ENCODE measurements at regions not wholly inside any gene's neighbourhood (a gene's known extent, or its start where the extent isn't known, plus 50 kb on each side); places are given as distances from the start of the nearest gene placed in this dataset.

DNA sequence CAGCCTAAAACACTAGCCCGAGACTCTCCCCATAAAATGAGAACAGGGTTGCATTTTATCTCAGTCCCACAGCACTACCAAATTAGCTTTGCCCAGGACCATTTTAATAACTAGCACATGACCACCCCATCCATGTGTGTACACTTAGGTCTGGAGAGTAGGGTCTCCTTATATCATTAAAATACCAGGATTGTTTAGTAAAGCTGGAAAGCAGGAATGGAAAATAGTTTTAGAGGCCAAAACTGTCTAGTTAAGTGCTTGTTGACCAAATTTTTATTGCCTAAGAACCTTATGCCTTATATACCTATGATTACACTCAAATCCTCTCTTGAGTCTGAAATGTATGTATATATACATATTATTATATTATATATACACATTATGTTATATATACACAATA, 608.4 kb downstream of the HDGFL1 start:
- Mint-ChIP-seq H3K36me3 (ENCODE audit: low read depth) (no peaks in the 10 kb centered on the region), H3K9me3 (peaks cover 18% of the 10 kb centered on the region), H3K4me3 (no peak overlapping the region), H3K27me3 (no peaks in the 10 kb centered on the region), H3K4me1 (no peaks in the 10 kb centered on the region), H3K27ac (no peak overlapping the region)
- ATAC-seq (replicated peaks): no peak

DNA sequence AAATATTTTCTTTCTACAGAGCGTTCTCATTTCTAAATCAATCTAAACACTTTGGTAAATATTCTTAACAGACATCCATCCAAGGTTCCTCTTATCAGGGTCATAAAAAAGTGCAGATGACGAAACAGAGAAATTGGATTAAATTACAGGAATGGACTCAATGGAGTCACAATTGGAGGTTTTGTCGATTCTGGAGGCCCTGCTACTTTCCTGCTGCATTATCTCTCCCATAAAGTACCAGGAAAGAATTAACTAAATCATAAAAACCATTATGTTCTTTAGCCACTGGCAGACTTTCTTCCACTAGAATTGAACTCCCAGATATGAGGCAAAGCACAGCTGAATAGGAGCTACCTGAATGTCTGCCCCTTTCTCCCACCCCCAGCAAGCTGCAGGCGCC, 610.6 kb downstream of the HDGFL1 start:
- H3K27ac Mint-ChIP-seq: no peak overlapping the region
- no peak for ATAC-seq (replicated peaks)
- peaks cover 10% of the 10 kb centered on the region for H3K9me3 Mint-ChIP-seq
- H3K4me3 Mint-ChIP-seq: no peak overlapping the region
- no peaks in the 10 kb centered on the region for H3K4me1 Mint-ChIP-seq
- no peaks in the 10 kb centered on the region for H3K27me3 Mint-ChIP-seq
- H3K36me3 Mint-ChIP-seq (ENCODE audit: low read depth): no peaks in the 10 kb centered on the region

DNA sequence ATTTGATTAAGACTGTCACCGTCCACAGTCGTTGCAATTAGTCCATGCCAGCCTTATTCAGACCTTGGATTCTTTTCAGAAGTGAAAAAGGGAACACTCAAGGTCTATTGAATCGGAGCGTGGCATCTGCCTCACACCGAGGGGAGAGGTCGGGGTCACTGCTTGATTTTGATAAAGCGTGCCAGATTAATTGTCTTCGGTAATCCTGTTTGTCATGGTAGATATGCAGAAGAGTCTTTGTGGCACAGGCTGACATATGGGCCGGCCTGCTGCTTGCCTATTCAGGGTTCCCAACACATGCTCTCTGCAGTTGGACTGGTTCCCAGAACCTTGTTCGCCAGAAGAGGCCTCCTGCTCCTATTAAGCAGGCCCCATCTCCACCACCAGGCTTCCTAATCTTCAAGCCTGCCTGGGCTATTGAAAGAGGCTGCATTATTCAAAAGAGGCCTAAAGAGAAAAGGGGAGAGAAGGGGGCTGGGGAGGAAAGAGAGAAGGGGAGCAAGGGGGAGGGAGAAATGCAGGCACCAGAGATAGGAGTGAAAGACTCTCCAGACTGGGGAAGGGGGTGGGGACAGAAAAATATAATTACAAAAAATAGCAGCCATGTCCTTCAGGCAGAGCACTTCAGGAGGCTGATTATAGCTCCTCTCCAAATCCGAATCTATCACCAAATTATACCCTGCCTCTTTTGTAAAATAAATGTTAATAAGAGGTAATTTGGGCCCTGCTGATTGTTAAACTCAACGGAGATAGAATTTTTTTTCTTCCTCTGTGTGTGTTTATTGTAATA, 611.3 kb downstream of the HDGFL1 start:
- H3K27me3 Mint-ChIP-seq: no peaks in the 10 kb centered on the region
- peaks cover 7% of the 10 kb centered on the region for H3K9me3 Mint-ChIP-seq
- no peak overlapping the region for H3K27ac Mint-ChIP-seq
- no peak overlapping the region for H3K4me3 Mint-ChIP-seq
- no peaks in the 10 kb centered on the region for H3K4me1 Mint-ChIP-seq
- H3K36me3 Mint-ChIP-seq (ENCODE audit: low read depth): no peaks in the 10 kb centered on the region
- ATAC-seq (replicated peaks): no peak

DNA sequence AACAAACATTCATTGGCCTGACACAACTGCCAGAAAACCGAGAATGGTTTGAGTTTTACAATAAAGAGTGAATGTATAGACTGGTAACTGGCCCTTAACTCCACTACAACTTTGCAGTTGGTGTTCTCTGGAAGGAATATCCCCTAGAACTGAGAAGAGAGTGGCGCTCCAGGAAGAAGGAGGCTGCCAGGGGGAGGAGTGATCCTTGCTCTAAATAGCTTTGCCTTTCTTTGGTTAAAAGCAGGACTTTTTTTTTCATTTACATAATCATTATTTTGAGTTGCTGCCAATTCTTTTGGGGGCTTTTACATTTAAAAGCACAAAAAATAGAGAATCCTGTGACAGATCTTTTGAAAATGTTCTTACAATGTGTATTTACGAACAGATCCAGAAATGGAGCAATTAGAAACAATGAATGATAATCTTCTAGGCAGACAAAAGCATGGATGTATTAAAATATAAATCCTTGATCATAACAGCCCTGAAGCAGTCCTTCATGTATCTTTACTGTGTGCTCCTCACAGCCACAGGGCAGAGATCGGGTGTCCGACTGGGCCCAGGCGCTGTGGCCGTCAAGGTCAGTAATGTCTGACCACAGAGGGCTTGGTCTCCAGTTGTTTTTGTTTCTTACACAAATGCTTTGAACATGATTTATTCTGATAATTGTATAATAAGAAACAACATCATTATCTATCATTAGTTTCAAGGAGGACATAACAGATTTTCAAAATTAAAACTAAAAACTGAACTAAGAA, 612.2 kb downstream of the HDGFL1 start:
- Mint-ChIP-seq H3K9me3 (peaks cover 5% of the 10 kb centered on the region), H3K27ac (no peak overlapping the region), H3K36me3 (ENCODE audit: low read depth) (no peaks in the 10 kb centered on the region), H3K27me3 (no peaks in the 10 kb centered on the region), H3K4me3 (no peak overlapping the region), H3K4me1 (no peaks in the 10 kb centered on the region)
- ATAC-seq (replicated peaks): no peak

DNA sequence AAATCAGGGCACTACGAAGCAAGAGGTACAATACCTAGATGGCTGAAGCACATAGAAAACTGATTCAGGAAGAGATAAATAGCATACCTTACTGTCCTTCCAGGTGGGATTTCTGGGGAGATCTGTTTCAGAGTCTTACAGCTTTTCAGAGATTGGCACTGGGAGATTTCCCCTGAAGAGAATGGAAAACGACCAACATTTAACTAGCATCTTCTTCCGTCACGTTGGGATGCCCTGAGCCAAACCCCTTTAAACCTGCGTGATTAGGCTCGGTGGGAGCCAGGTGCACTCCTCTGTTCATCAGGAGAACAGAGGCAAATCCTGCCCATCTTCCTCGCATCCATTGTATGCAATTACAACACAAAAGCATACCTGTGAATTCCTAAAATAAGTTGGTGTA, 614.5 kb downstream of the HDGFL1 start:
- no peak for ATAC-seq (replicated peaks)
- no peaks in the 10 kb centered on the region for H3K4me1 Mint-ChIP-seq
- no peaks in the 10 kb centered on the region for H3K27me3 Mint-ChIP-seq
- H3K27ac Mint-ChIP-seq: no peak overlapping the region
- H3K36me3 Mint-ChIP-seq (ENCODE audit: low read depth): no peaks in the 10 kb centered on the region
- no peak overlapping the region for H3K4me3 Mint-ChIP-seq
- H3K9me3 Mint-ChIP-seq: no peaks in the 10 kb centered on the region

DNA sequence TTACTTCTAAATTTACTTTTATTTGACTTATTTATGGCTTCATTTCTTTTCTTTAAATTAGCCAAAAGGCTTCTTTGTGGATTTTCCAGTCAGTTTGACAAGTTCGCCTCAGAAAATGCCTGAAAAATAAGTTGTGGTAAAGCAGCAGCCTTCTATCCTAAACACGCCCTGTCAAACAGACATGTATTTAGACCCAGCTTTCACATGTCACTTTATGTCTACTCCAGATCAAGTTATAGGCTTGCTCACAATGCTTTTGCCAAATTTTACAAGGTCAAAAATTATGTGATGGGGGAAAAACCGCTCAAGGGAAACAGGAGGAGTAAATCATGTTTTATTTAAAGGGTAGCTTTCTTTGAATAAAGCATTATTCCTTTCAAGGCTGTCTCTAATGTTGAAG, 615.0 kb downstream of the HDGFL1 start:
- no peaks in the 10 kb centered on the region for H3K27me3 Mint-ChIP-seq
- H3K36me3 Mint-ChIP-seq (ENCODE audit: low read depth): no peaks in the 10 kb centered on the region
- no peaks in the 10 kb centered on the region for H3K4me1 Mint-ChIP-seq
- no peak overlapping the region for H3K4me3 Mint-ChIP-seq
- ATAC-seq (replicated peaks): no peak
- no peak overlapping the region for H3K27ac Mint-ChIP-seq
- no peaks in the 10 kb centered on the region for H3K9me3 Mint-ChIP-seq

DNA sequence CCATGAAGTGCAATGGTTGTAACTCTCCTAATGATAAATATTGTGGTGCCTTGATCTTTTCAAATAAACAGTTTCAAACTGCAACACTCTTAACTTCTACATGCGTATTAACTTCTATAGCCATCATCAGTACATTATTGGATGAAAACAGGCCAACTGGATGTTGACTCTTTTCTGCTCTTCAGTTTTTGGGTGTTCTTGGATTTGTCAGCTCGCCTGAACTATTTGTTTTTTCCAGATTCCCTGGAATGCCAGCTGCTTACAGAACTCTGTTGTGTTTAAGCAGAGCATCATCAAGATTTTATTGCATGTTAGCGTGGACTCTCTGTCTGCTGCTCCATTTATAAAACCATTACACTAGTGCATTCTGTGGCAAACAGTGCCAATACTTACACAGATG, 626.1 kb downstream of the HDGFL1 start:
- Mint-ChIP-seq H3K27me3 (no peaks in the 10 kb centered on the region), H3K4me3 (no peak overlapping the region), H3K27ac (no peak overlapping the region), H3K4me1 (no peaks in the 10 kb centered on the region), H3K9me3 (peaks cover 8% of the 10 kb centered on the region), H3K36me3 (ENCODE audit: low read depth) (no peaks in the 10 kb centered on the region)
- ATAC-seq (replicated peaks): no peak

DNA sequence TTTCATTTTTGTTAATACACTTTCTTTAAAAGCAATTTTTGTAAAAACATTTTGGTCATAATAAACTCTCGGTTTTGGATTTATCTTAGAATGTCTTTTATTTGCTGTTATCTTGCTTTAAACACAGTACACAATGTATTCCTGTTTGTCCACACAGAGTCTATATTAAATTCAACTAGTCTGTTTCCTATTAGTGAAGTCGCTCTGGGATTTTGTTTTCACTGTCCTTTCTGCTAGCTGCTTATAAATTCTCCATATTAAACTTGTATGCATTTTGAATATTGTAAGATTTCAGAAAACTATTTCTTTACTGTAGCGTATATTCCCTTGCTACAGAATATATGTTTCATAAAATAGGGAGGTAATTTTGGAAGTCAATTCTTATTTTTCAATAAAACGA, 630.2 kb downstream of the HDGFL1 start:
- H3K4me1 Mint-ChIP-seq: no peaks in the 10 kb centered on the region
- H3K27me3 Mint-ChIP-seq: no peaks in the 10 kb centered on the region
- peaks cover 10% of the 10 kb centered on the region for H3K9me3 Mint-ChIP-seq
- no peak overlapping the region for H3K27ac Mint-ChIP-seq
- H3K36me3 Mint-ChIP-seq (ENCODE audit: low read depth): no peaks in the 10 kb centered on the region
- no peak for ATAC-seq (replicated peaks)
- H3K4me3 Mint-ChIP-seq: no peak overlapping the region

DNA sequence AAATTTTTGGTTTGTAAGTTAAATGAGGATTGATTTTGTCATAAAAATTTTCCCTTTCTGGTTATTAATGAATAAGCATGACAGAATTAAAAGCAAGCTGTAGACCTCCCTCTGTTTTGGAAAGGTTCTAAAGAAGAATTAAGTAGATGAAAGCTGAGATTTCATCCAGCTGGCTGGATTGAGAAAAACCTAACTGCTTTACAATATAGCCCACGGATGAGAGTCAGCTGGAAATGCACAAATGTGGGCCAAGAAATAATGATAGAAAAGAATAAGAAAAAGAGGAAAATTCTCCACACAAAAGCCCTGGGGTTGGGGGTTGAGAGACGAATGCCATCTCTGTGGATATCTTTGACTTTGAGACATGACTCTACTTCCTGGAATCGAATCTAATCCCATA, 631.6 kb downstream of the HDGFL1 start:
- no peak overlapping the region for H3K27ac Mint-ChIP-seq
- no peak for ATAC-seq (replicated peaks)
- no peaks in the 10 kb centered on the region for H3K36me3 Mint-ChIP-seq (ENCODE audit: low read depth)
- no peaks in the 10 kb centered on the region for H3K4me1 Mint-ChIP-seq
- no peak overlapping the region for H3K4me3 Mint-ChIP-seq
- peaks cover 10% of the 10 kb centered on the region for H3K9me3 Mint-ChIP-seq
- H3K27me3 Mint-ChIP-seq: no peaks in the 10 kb centered on the region

DNA sequence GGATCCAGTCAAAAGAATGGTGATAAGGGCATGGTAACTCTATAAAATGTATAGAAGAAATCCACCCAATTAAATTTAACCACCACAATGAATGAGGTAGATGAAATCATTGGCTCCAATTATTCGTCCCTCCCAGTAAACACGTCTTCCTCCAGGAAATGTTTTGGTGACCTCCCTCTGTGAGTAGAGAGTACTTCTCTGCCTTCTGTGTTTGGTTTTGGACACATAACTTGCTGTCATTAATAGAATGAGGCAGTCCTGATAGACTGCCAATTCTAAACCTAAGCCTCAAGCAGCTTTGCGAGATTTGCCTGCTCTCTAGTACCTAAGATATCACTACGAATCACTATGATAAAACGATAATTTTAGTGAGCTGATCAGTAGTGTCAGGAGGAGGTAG, 632.8 kb downstream of the HDGFL1 start:
- ATAC-seq (replicated peaks): no peak
- no peaks in the 10 kb centered on the region for H3K4me1 Mint-ChIP-seq
- no peak overlapping the region for H3K27ac Mint-ChIP-seq
- no peak overlapping the region for H3K4me3 Mint-ChIP-seq
- H3K36me3 Mint-ChIP-seq (ENCODE audit: low read depth): no peaks in the 10 kb centered on the region
- H3K27me3 Mint-ChIP-seq: no peaks in the 10 kb centered on the region
- peaks cover 10% of the 10 kb centered on the region for H3K9me3 Mint-ChIP-seq

DNA sequence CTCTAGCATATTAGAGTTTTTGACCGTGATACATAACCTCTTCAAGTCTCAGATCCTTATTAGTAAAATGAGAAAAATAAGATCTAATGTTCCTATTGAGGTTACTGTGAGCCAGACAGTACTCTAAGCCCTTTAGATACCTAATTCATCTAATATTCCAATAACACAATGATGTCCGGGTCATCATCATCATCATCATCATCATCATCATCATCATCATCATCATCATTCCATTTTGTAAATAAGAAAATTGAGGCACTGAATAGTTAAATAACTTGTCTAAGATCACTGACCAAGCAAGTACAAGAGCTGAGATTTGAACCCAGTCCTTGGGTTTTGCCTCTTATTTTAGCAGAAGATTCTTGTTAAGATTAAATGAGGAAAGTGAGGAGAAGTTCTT, 643.0 kb downstream of the HDGFL1 start:
- Mint-ChIP-seq H3K36me3 (ENCODE audit: low read depth) (no peaks in the 10 kb centered on the region), H3K4me1 (no peaks in the 10 kb centered on the region), H3K27ac (no peak overlapping the region), H3K9me3 (peaks cover 29% of the 10 kb centered on the region), H3K4me3 (no peak overlapping the region), H3K27me3 (no peaks in the 10 kb centered on the region)
- ATAC-seq (replicated peaks): no peak

DNA sequence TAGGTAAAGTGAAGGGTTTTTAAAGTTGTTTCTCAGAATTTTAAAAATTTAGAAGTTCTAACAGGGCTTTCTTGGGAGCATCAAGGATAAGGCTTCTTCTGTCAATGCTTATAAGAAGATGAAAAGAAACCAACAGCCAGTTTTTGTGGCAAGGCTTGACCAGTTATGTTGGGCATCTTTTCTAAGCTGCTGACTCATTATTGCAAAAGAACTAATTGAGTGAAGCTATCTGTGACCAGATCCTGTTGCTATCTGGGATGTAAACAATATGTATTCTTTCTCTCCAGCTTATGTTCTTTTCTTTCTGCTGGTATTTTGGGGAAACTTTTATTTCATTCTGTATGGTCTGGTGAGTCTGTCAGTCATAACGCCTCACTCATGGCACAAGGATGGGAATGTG, 643.8 kb downstream of the HDGFL1 start:
- H3K27me3 Mint-ChIP-seq: no peaks in the 10 kb centered on the region
- H3K4me3 Mint-ChIP-seq: no peak overlapping the region
- H3K4me1 Mint-ChIP-seq: no peaks in the 10 kb centered on the region
- H3K27ac Mint-ChIP-seq: no peak overlapping the region
- ATAC-seq (replicated peaks): no peak
- no peaks in the 10 kb centered on the region for H3K36me3 Mint-ChIP-seq (ENCODE audit: low read depth)
- peaks cover 22% of the 10 kb centered on the region for H3K9me3 Mint-ChIP-seq

DNA sequence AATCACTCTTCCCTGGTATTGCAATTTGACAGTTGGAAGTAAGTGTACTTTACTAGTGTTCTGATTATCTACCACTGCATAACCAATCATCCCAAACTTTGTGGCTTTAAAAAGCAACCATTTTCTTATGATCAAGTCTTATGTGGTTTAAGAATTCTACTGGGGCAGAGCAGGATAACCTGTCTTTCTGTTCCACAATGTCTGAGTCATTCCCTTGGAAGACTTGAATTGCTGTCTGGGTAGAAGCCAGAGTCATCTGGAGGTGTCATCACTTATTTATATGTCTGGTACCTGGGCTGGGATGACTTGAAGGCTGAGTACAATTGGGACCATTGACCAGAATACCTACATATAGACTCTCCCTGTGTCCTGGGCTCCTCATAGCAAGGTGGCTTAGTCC, 644.3 kb downstream of the HDGFL1 start:
- peaks cover 17% of the 10 kb centered on the region for H3K9me3 Mint-ChIP-seq
- H3K4me3 Mint-ChIP-seq: no peak overlapping the region
- H3K27me3 Mint-ChIP-seq: no peaks in the 10 kb centered on the region
- ATAC-seq (replicated peaks): no peak
- no peak overlapping the region for H3K27ac Mint-ChIP-seq
- H3K4me1 Mint-ChIP-seq: no peaks in the 10 kb centered on the region
- no peaks in the 10 kb centered on the region for H3K36me3 Mint-ChIP-seq (ENCODE audit: low read depth)

DNA sequence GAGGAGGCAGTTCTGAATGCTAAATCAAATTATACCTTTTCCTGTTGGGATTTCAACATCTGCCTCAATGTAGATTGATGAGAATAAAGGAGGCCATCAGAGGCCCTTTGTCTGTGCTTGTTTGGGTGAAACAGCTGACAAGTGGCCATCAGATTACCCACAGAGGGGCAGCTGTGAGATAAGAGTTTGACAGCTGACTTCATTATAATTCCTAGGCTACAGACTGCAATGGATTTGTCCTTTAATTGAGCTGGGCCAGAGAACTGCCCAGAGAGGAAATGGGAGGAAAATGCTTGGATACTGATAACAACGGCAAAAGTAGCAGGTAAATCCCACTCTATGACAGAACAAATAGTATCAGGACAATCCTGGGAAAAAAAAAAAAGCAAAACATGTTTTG, 649.4 kb downstream of the HDGFL1 start:
- Mint-ChIP-seq H3K27ac (no peak overlapping the region), H3K4me1 (no peaks in the 10 kb centered on the region), H3K27me3 (no peaks in the 10 kb centered on the region), H3K36me3 (ENCODE audit: low read depth) (no peaks in the 10 kb centered on the region), H3K4me3 (no peak overlapping the region), H3K9me3 (peaks cover 4% of the 10 kb centered on the region)
- ATAC-seq (replicated peaks): no peak

DNA sequence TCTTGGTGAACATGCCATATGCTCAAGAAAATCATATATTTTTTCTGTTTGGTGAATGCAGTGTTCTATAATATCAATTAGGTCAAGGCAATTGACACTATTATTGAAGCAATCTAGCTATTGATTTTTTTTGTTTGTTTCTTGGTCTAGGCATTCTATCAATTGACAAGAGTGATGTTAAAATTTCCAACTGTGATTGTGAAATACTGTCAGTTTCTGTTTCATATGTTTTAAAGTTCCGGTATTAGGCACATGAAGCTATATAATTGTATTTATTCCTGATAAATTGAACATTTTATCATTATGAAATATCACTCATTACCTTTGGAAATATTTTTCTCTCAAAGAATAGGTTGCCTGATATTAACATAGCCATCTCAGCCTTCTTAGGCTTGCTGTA, 653.4 kb downstream of the HDGFL1 start:
- no peaks in the 10 kb centered on the region for H3K27me3 Mint-ChIP-seq
- no peaks in the 10 kb centered on the region for H3K4me1 Mint-ChIP-seq
- peaks cover 10% of the 10 kb centered on the region for H3K9me3 Mint-ChIP-seq
- H3K36me3 Mint-ChIP-seq (ENCODE audit: low read depth): no peaks in the 10 kb centered on the region
- no peak overlapping the region for H3K27ac Mint-ChIP-seq
- no peak for ATAC-seq (replicated peaks)
- no peak overlapping the region for H3K4me3 Mint-ChIP-seq

Data from activated T-helper 17 cell treated with anti-CD3 and anti-CD28 coated beads, Interleukin-2, amount 50 U/mL, for 72 hours (primary cell).